Progenitor cell of endocrine pancreas (in vitro differentiated cells): ENCODE measurements at regions not wholly inside any gene's neighbourhood (a gene's known extent, or its start where the extent isn't known, plus 50 kb on each side); places are given as distances from the start of the nearest gene placed in this dataset.

Source experiments
- DNase-seq: peaks from one replicate; pipeline ENCODE4 v3.0.0; 2021; ENCODE audit warnings: low spot score; ENCODE audit not compliant: unreplicated experiment
- H3K27ac Mint-ChIP-seq: 2 replicates; pipeline ENCODE4 v1.8.0; 2021; ENCODE audit warnings: mild to moderate bottlenecking, moderate library complexity, mixed read lengths
- H3K27me3 Mint-ChIP-seq: 2 replicates; pipeline ENCODE4 v1.8.0; 2021; ENCODE audit warnings: mixed read lengths
- H3K36me3 Mint-ChIP-seq: 2 replicates; pipeline ENCODE4 v1.8.0; 2022; ENCODE audit warnings: mixed read lengths; ENCODE audit not compliant: insufficient read depth
- H3K4me1 Mint-ChIP-seq: 2 replicates; pipeline ENCODE4 v1.8.0; 2021; ENCODE audit warnings: low read depth, mixed read lengths
- H3K4me3 Mint-ChIP-seq: 2 replicates; pipeline ENCODE4 v1.8.0; 2021; ENCODE audit warnings: low read depth, mild to moderate bottlenecking, moderate library complexity, mixed read lengths
- H3K9me3 Mint-ChIP-seq: 2 replicates; pipeline ENCODE4 v1.8.0; 2021; ENCODE audit warnings: low read depth, mixed read lengths
- TF ChIP-seq, protein P1 (sequence below): fragments of 200-600 bp; sonication (generic); IDR thresholded peaks from one replicate; pipeline ENCODE4 v1.5.0; 2021; ENCODE audit warnings: antibody characterized with exemption, mild to moderate bottlenecking; ENCODE audit not compliant: unreplicated experiment

DNA sequence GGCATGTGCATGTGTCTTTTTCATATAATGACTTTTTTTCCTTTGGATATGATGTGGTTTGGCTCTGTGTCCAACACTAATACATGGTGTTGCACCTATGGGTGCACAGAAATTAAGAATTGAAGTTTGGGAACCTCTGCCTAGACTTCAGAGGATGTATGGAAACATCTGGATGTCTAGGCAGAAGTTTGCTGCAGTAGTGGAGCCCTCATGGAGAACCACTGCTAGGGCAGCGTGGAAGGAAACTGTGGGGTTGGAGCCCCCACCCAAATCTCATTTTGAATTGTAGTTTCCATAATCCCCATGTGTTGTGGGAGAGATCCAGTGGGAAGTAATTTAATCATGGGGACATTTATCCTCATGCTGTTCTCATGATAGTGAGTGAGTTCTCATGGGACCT is 235.0 kb upstream of the TRPC7 start:
- H3K4me1 Mint-ChIP-seq: no peaks in the 10 kb centered on the region
- H3K27me3 Mint-ChIP-seq: no peaks in the 10 kb centered on the region
- no peak for DNase-seq
- H3K9me3 Mint-ChIP-seq: peaks cover 36% of the 10 kb centered on the region
- TF ChIP-seq, protein P1, sequence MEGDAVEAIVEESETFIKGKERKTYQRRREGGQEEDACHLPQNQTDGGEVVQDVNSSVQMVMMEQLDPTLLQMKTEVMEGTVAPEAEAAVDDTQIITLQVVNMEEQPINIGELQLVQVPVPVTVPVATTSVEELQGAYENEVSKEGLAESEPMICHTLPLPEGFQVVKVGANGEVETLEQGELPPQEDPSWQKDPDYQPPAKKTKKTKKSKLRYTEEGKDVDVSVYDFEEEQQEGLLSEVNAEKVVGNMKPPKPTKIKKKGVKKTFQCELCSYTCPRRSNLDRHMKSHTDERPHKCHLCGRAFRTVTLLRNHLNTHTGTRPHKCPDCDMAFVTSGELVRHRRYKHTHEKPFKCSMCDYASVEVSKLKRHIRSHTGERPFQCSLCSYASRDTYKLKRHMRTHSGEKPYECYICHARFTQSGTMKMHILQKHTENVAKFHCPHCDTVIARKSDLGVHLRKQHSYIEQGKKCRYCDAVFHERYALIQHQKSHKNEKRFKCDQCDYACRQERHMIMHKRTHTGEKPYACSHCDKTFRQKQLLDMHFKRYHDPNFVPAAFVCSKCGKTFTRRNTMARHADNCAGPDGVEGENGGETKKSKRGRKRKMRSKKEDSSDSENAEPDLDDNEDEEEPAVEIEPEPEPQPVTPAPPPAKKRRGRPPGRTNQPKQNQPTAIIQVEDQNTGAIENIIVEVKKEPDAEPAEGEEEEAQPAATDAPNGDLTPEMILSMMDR: no peak
- H3K36me3 Mint-ChIP-seq: no peaks in the 10 kb centered on the region
- no peak overlapping the region for H3K4me3 Mint-ChIP-seq
- H3K27ac Mint-ChIP-seq: no peak overlapping the region

DNA sequence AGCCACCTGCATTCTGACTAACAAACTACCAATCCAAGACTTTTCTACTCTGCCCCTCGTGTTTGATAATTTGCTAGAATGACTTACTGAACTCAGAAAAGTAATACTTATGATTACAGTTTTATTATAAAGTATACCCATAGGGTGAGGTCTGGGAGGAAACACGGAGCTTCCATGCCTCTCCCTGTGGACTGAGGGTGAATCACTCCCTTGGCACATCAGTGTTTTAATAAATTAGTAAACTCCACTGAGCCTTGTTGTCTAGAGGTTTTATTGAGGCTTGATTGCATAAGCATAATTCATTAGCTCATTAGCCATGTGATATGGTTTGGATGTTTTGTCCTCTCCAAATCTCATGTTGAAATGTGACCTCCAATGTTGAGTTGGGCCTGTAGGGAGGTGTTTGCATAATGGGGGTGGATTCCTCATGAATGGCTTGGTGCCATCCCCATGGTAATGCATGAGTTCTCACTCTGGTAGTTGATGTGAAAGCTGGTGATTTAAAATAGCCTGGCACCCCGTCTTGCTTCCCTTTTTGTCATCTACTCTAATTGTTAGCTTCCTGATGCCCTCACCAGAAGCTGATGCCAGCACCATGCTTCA is 233.6 kb upstream of the TRPC7 start:
- H3K4me3 Mint-ChIP-seq: no peak overlapping the region
- no peaks in the 10 kb centered on the region for H3K36me3 Mint-ChIP-seq
- no peak overlapping the region for H3K27ac Mint-ChIP-seq
- TF ChIP-seq, protein P1: no peak
- no peaks in the 10 kb centered on the region for H3K4me1 Mint-ChIP-seq
- no peak for DNase-seq
- peaks cover 28% of the 10 kb centered on the region for H3K9me3 Mint-ChIP-seq
- no peaks in the 10 kb centered on the region for H3K27me3 Mint-ChIP-seq

DNA sequence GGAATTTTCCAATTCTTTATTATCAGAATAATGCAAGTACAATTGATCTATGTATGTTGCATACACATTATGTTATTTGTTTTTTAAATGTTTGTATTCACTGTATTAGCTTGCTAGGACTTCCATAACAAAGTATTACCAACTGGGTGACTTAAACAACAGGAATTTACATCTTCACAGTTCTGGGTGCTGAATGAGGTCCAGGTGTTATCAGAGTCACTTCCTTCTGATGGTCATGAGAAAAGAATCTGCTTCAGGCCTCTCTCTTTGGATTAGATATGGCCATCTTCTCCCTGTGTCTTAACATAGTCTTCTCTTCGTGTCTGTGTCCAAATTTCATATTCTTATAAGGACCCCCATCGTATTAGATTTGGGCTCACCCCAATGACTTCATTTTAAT is 229.1 kb upstream of the TRPC7 start:
- peaks cover 14% of the 10 kb centered on the region for H3K9me3 Mint-ChIP-seq
- DNase-seq: no peak
- H3K4me3 Mint-ChIP-seq: no peak overlapping the region
- no peaks in the 10 kb centered on the region for H3K36me3 Mint-ChIP-seq
- H3K4me1 Mint-ChIP-seq: no peaks in the 10 kb centered on the region
- H3K27me3 Mint-ChIP-seq: no peaks in the 10 kb centered on the region
- TF ChIP-seq, protein P1: no peak
- no peak overlapping the region for H3K27ac Mint-ChIP-seq

DNA sequence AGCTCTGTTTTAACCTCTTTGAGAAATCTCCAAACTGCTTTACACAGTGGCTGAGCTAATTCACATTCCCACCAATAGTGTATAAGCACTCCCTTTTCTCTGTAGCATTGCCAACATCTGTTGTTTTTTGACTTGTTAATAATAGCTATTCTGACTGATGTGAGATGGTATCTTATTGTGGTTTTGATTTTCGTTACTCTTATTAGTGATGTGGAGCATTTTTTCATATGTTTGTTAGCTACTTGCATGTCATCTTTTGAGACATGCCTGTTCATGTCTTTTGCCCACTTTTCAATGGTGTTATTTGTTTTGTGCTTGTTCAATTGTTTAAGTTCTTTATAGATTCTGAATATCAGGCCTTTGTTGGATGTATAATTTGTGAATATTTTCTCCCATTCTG is 225.2 kb upstream of the TRPC7 start:
- Mint-ChIP-seq H3K4me1 (no peaks in the 10 kb centered on the region), H3K27me3 (no peaks in the 10 kb centered on the region), H3K36me3 (no peaks in the 10 kb centered on the region), H3K27ac (no peak overlapping the region), H3K9me3 (peaks cover 11% of the 10 kb centered on the region), H3K4me3 (no peak overlapping the region)
- no peak for DNase-seq
- TF ChIP-seq, protein P1: no peak

DNA sequence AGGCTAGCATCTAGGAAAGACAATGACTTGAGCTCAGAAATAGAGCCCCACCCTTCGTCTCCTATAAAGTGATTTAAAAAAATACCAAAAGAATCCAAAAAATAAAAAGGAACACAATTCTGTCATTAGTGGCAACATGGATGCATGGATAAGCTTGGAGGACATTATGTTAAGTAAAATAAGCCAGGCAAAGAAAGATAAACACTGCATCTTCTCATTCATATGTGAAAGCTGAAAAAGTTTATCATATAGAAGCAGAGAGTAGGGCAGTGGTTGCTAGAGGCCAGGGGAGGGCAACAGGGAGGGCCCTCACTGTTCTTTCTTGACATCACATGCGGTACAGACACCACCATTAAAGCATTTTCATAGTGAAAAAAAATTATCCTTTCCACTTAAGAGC is 220.9 kb upstream of the TRPC7 start:
- no peak for DNase-seq
- H3K36me3 Mint-ChIP-seq: no peaks in the 10 kb centered on the region
- TF ChIP-seq, protein P1: no peak
- H3K27ac Mint-ChIP-seq: no peak overlapping the region
- peaks cover 3% of the 10 kb centered on the region for H3K9me3 Mint-ChIP-seq
- no peaks in the 10 kb centered on the region for H3K4me1 Mint-ChIP-seq
- H3K4me3 Mint-ChIP-seq: no peak overlapping the region
- H3K27me3 Mint-ChIP-seq: no peaks in the 10 kb centered on the region
